Suprapubic skin (tissue), 3 donors: ENCODE measurements at regions not wholly inside any gene's neighbourhood (a gene's known extent, or its start where the extent isn't known, plus 50 kb on each side); places are given as distances from the start of the nearest gene placed in this dataset.

ENCODE experiments used
- CTCF ChIP-seq, 2 donors: fragments of 200-600 bp in 1 of 2; fragments of 450-650 bp in 1 of 2; sonication (generic) in 1 of 2; IDR thresholded peaks; one replicate each; pipeline ENCODE4 v1.5.1; 2016 to 2019; ENCODE audit warnings: antibody characterized with exemption in 2 of 2, mild to moderate bottlenecking in 1 of 2, moderate library complexity in 1 of 2
- POLR2AphosphoS5 ChIP-seq, 3 donors: sonication (generic); formaldehyde crosslinking; IDR thresholded peaks; one replicate each; pipeline ENCODE4 v1.6.1; 2017; ENCODE audit warnings: antibody characterized with exemption in 3 of 3

DNA sequence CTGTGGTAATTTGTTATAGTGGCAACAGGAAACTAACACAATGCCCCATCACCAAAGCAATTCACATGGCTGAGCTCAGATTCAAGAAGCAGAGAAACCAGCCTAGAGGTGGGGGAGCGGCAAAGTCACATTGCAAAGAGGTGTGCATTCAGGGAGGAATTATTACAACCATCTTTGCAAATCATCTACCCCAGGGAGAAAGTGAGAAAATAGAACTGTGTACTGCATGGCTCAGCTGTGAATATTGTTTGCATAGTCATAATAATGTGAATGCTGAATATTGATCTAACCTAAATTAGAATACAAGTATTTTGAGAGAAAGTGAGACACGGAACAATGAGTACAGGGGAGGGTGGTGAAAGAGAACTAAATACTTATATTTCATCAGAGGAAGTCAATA lies 387.9 kb downstream of the BCOR start:
- TF ChIP-seq POLR2AphosphoS5 (IDR thresholded peaks at IDR 0.05) (no peak), CTCF (IDR thresholded peaks at IDR 0.05) (no peak)
